Putamen (tissue), 1 donor: ENCODE measurements at regions not wholly inside any gene's neighbourhood (a gene's known extent, or its start where the extent isn't known, plus 50 kb on each side); places are given as distances from the start of the nearest gene placed in this dataset.
A peak's percentile ranks its signal among the peaks of the same experiment; 100 is the strongest.

Experiments used
- DNase-seq: peaks from one replicate; pipeline ENCODE4 v3.0.0-alpha.2; 2016; ENCODE audit warnings: low spot score

GRCh38 chr15:58235961-58236360 is 97.8 kb downstream of the AQP9 start:
- DNase-seq, result no peak

GRCh38 chr15:58240191-58240932 is 102.2 kb downstream of the AQP9 start:
- no peak for DNase-seq

- no peak for DNase-seq
Measured at GRCh38 chr15:58241872-58242271, 103.7 kb downstream of the AQP9 start.

- no peak for DNase-seq
Measured at GRCh38 chr15:58243070-58243469, 104.9 kb downstream of the AQP9 start.

- DNase-seq, result no peak
Measured at GRCh38 chr15:58244536-58244935, 106.4 kb downstream of the AQP9 start.

GRCh38 chr15:58246041-58246440 is 107.9 kb downstream of the AQP9 start:
- DNase-seq, result no peak

- DNase-seq, result peak; percentile 52
Measured at GRCh38 chr15:58247855-58248842, 110.0 kb downstream of the AQP9 start.

GRCh38 chr15:58249646-58250312 is 111.6 kb downstream of the AQP9 start:
- DNase-seq, result no peak

- DNase-seq, result no peak
Measured at GRCh38 chr15:58252586-58253323, 114.6 kb downstream of the AQP9 start.

- no peak for DNase-seq
Measured at GRCh38 chr15:58257776-58258325, 119.7 kb downstream of the AQP9 start.

- DNase-seq, result no peak
Measured at GRCh38 chr15:58258501-58259292, 120.5 kb downstream of the AQP9 start.

GRCh38 chr15:58260205-58260724 is 122.1 kb downstream of the AQP9 start:
- no peak for DNase-seq

- DNase-seq, result no peak
Measured at GRCh38 chr15:58260725-58261267, 122.6 kb downstream of the AQP9 start.

- no peak for DNase-seq
Measured at GRCh38 chr15:58261368-58261767, 123.2 kb downstream of the AQP9 start.

- no peak for DNase-seq
Measured at GRCh38 chr15:58264053-58264971, 126.1 kb downstream of the AQP9 start.

GRCh38 chr15:58267051-58267450 is 128.9 kb downstream of the AQP9 start:
- no peak for DNase-seq

- peak; percentile 73 for DNase-seq
Measured at GRCh38 chr15:58268746-58269267, 130.6 kb downstream of the AQP9 start.
